Epithelial cell of proximal tubule (primary cell): ENCODE measurements at regions not wholly inside any gene's neighbourhood (a gene's known extent, or its start where the extent isn't known, plus 50 kb on each side); places are given as distances from the start of the nearest gene placed in this dataset.

Source experiments
- DNase-seq: peaks from one replicate; pipeline ENCODE4 v3.0.0-alpha.2; 2011; ENCODE audit warnings: low read depth
- H3K4me3 ChIP-seq: 2 replicates; pipeline ENCODE4 v1.5.1; 2011; ENCODE audit warnings: low read depth, mild to moderate bottlenecking, low read length
- CTCF ChIP-seq: conservative IDR thresholded peaks from 2 replicates; pipeline ENCODE4 v1.5.1; 2012; ENCODE audit warnings: low read depth, mild to moderate bottlenecking, low read length

GRCh38 chr4:52266537-52267137, 215.5 kb downstream of the SPATA18 start:
- no peak overlapping the region for H3K4me3 ChIP-seq
- TF ChIP-seq CTCF = no peak
- DNase-seq = no peak

GRCh38 chr4:52269761-52270160, 218.7 kb downstream of the SPATA18 start:
- H3K4me3 ChIP-seq = no peak overlapping the region
- no peak for DNase-seq
- no peak for TF ChIP-seq CTCF

GRCh38 chr4:52273885-52274284, 222.8 kb downstream of the SPATA18 start:
- TF ChIP-seq CTCF = no peak
- no peak overlapping the region for H3K4me3 ChIP-seq
- no peak for DNase-seq

GRCh38 chr4:52288212-52288855, 237.2 kb downstream of the SPATA18 start:
- DNase-seq = no peak
- no peak overlapping the region for H3K4me3 ChIP-seq
- TF ChIP-seq CTCF = no peak

GRCh38 chr4:52290466-52290865, 239.4 kb downstream of the SPATA18 start:
- no peak for DNase-seq

GRCh38 chr4:52292245-52292644, 241.1 kb downstream of the SPATA18 start:
- H3K4me3 ChIP-seq = no peak overlapping the region
- no peak for DNase-seq
- no peak for TF ChIP-seq CTCF

More at GRCh38 chr4:52290466-52290865, 239.4 kb downstream of the SPATA18 start:
- H3K4me3 ChIP-seq = no peak overlapping the region
- no peak for TF ChIP-seq CTCF

- DNase-seq = no peak
- no peak overlapping the region for H3K4me3 ChIP-seq
- TF ChIP-seq CTCF = no peak
These were observed 245.2 kb downstream of the SPATA18 start for GRCh38 chr4:52296341-52296740.
